GM18873 (cell line): ENCODE measurements at regions not wholly inside any gene's neighbourhood (a gene's known extent, or its start where the extent isn't known, plus 50 kb on each side); places are given as distances from the start of the nearest gene placed in this dataset.
A peak's percentile ranks its signal among the peaks of the same experiment; 100 is the strongest.

Source experiments
- ATAC-seq: cut with Tn5 transposase; IDR thresholded peaks from one replicate; pipeline ENCODE4 v1.9.1; 2021; ENCODE audit warnings: mild to moderate bottlenecking, moderate library complexity, moderate number of reproducible peaks; ENCODE audit not compliant: unreplicated experiment, low FRiP score

- no peak for ATAC-seq
These were observed 119.6 kb upstream of the CNTNAP4 start for GRCh38 chr16:76157629-76158028.

GRCh38 chr16:76162046-76162445, 115.2 kb upstream of the CNTNAP4 start:
- ATAC-seq: no peak

- no peak for ATAC-seq
These were observed 112.1 kb upstream of the CNTNAP4 start for GRCh38 chr16:76164970-76165558.

GRCh38 chr16:76175718-76176117, 101.5 kb upstream of the CNTNAP4 start:
- no peak for ATAC-seq

- peak; percentile 55 for ATAC-seq
These were observed 101.0 kb upstream of the CNTNAP4 start for GRCh38 chr16:76176153-76176552.

- ATAC-seq: no peak
These were observed 100.6 kb upstream of the CNTNAP4 start for GRCh38 chr16:76176616-76177015.

- no peak for ATAC-seq
These were observed 95.1 kb upstream of the CNTNAP4 start for GRCh38 chr16:76182041-76182635.

GRCh38 chr16:76183647-76184046, 93.6 kb upstream of the CNTNAP4 start:
- no peak for ATAC-seq

GRCh38 chr16:76190057-76190456, 87.1 kb upstream of the CNTNAP4 start:
- ATAC-seq: no peak

GRCh38 chr16:76190480-76190879, 86.7 kb upstream of the CNTNAP4 start:
- no peak for ATAC-seq

- no peak for ATAC-seq
These were observed 83.1 kb upstream of the CNTNAP4 start for GRCh38 chr16:76193906-76194615.

- ATAC-seq: no peak
These were observed 82.6 kb upstream of the CNTNAP4 start for GRCh38 chr16:76194616-76195015.

- ATAC-seq: no peak
These were observed 82.1 kb upstream of the CNTNAP4 start for GRCh38 chr16:76195056-76195455.

- no peak for ATAC-seq
These were observed 81.6 kb upstream of the CNTNAP4 start for GRCh38 chr16:76195648-76196047.

- ATAC-seq: no peak
These were observed 79.3 kb upstream of the CNTNAP4 start for GRCh38 chr16:76197900-76198299.

- ATAC-seq: no peak
These were observed 77.5 kb upstream of the CNTNAP4 start for GRCh38 chr16:76199681-76200220.

GRCh38 chr16:76201385-76201784, 75.8 kb upstream of the CNTNAP4 start:
- ATAC-seq: no peak

- no peak for ATAC-seq
These were observed 73.0 kb upstream of the CNTNAP4 start for GRCh38 chr16:76204249-76204648.

- no peak for ATAC-seq
These were observed 69.9 kb upstream of the CNTNAP4 start for GRCh38 chr16:76207270-76207669.

GRCh38 chr16:76210157-76210556, 67.0 kb upstream of the CNTNAP4 start:
- ATAC-seq: no peak

- no peak for ATAC-seq
These were observed 63.3 kb upstream of the CNTNAP4 start for GRCh38 chr16:76213860-76214259.

GRCh38 chr16:76214856-76215255, 62.3 kb upstream of the CNTNAP4 start:
- no peak for ATAC-seq
